ENCODE measurements at regions not wholly inside any gene's neighbourhood (a gene's known extent, or its start where the extent isn't known, plus 50 kb on each side); places are given as distances from the start of the nearest gene placed in this dataset.

- no peak for TF ChIP-seq YY1 (IDR thresholded peaks at IDR 0.05; ENCODE audit: insufficient read depth, insufficient read length)
- no peak for TF ChIP-seq ZNF274 (IDR thresholded peaks at IDR 0.05; ENCODE audit: low read depth, low read length)
- no peak for TF ChIP-seq SUZ12 (IDR thresholded peaks at IDR 0.05; ENCODE audit: extremely low read depth, insufficient read depth, insufficient read length)
Observed at GRCh38 chr12:25876383-25877045, 82.0 kb upstream of the RASSF8 start.
